ENCODE measurements at regions not wholly inside any gene's neighbourhood (a gene's known extent, or its start where the extent isn't known, plus 50 kb on each side); places are given as distances from the start of the nearest gene placed in this dataset.

GRCh38 chr11:119932828-119933562, 204.0 kb upstream of the NECTIN1 start (continued):
- TF ChIP-seq PRPF4 (IDR thresholded peaks at IDR 0.05; ENCODE audit: insufficient read depth, low read depth, low read length, poor library complexity, severe bottlenecking) (no peak), ATF4 (CRISPR knock-in tag; IDR thresholded peaks at IDR 0.05) (no peak), ID3 (CRISPR knock-in tag; IDR thresholded peaks at IDR 0.05) (no peak), ID3 (tag; IDR thresholded peaks at IDR 0.05) (no peak), HNRNPH1 (optimal IDR thresholded peaks at IDR 0.05; ENCODE audit: low read depth, low read length) (no peak), SAFB2 (IDR thresholded peaks at IDR 0.05; ENCODE audit: borderline replicate concordance, low read depth, low read length, severe bottlenecking) (no peak), RFX1 (IDR thresholded peaks at IDR 0.05) (no peak), HMGN3 (IDR thresholded peaks at IDR 0.05; ENCODE audit: borderline replicate concordance, extremely low read depth, insufficient read length, low read depth, low read length) (no peak)

- no peaks in the 10 kb centered on the region for H3K4me1 ChIP-seq (replicated peaks in 1 of 2; ENCODE audit: control insufficient read depth in 2 of 2, insufficient read depth in 2 of 2, low read length in 2 of 2)
- H3K27me3 ChIP-seq (ENCODE audit: control insufficient read depth in 2 of 2, insufficient read depth in 2 of 2, low read length in 2 of 2), result peaks cover 0 to 2% of the 10 kb centered on the region in 2 experiments; a peak in 2 of 5 replicates
- H3K4me2 ChIP-seq (ENCODE audit: insufficient read depth, low read length), result no peak overlapping the region
- no peak overlapping the region for H3K9ac ChIP-seq (ENCODE audit: insufficient read depth in 1 of 2, low read depth in 2 of 2, low read length in 2 of 2)
- no peak for ATAC-seq
- DNase-seq (ENCODE audit: extremely low read depth in 1 of 4, low spot score in 3 of 4), result peak; percentile 9 to 14 (median 12)
- H3K4me3 ChIP-seq, result no peak overlapping the region
- WGBS (ENCODE audit: insufficient coverage, low coverage, missing lambda C conversion rate), result 0% methylated on average over 4 of the region's 4 CpGs
- no peaks in the 10 kb centered on the region for H3K9me3 ChIP-seq (replicated peaks; ENCODE audit: control insufficient read depth, insufficient read depth, low read depth, low read length)
- intact Hi-C loops (cut with micrococcal nuclease) (no loop called here), in situ Hi-C loops (cut with MboI) (no loop called here)
- ChIA-PET CTCF (ENCODE audit: low intra/inter-chr PET ratio) (no interaction called here), POLR2A (interaction anchor here (0.7 kb wide), 1 partner anchor 854 kb away, joined by 3 read pairs; no protein-coding TSS in a partner anchor)
- no peaks in the 10 kb centered on the region for H3K36me3 ChIP-seq (ENCODE audit: control insufficient read depth, insufficient read depth, low read length)
- H3K27ac ChIP-seq (ENCODE audit: extremely low read depth, low read depth, low read length), result no peak overlapping the region
- no peak for FAIRE-seq
- H3K79me2 ChIP-seq (ENCODE audit: control insufficient read depth, insufficient read depth, low read length), result no peaks in the 10 kb centered on the region
- H2AFZ ChIP-seq (ENCODE audit: low read depth, low read length), result no peak overlapping the region
- no peaks in the 10 kb centered on the region; the same call in 1 of the 2 replicates for H4K20me1 ChIP-seq (replicated peaks; ENCODE audit: control insufficient read depth, insufficient read depth, low read length)
- BruUV-seq (replicated peaks), result no TSS peak
- no peaks in the 10 kb centered on the region for H3K9me1 ChIP-seq (ENCODE audit: control insufficient read depth, insufficient read depth, low read length)
- TF ChIP-seq ZNF589 (CRISPR knock-in tag; IDR thresholded peaks at IDR 0.05; ENCODE audit: low read depth) (no peak), FOXJ2 (tag; IDR thresholded peaks at IDR 0.05) (no peak), ATF3 (IDR thresholded peaks at IDR 0.05) (peak; percentile 49; the same call in 1 of the 2 replicates), ATF3 (CRISPR knock-in tag; conservative IDR thresholded peaks at IDR 0.05) (no peak), KLF13 (tag; IDR thresholded peaks at IDR 0.05; ENCODE audit: borderline replicate concordance, low read depth) (no peak), JUND (IDR thresholded peaks at IDR 0.05; ENCODE audit: borderline replicate concordance, low read depth, low read length) (peak; percentile 72), JUND (tag; IDR thresholded peaks at IDR 0.05; ENCODE audit: borderline replicate concordance, low read depth, low read length) (peak; percentile 85; the same call in 2 of the 3 replicates)
Observed at GRCh38 chr11:119928047-119928446, 199.0 kb upstream of the NECTIN1 start.

Data from K562 (cell line).